ENCODE measurements at regions not wholly inside any gene's neighbourhood (a gene's known extent, or its start where the extent isn't known, plus 50 kb on each side); places are given as distances from the start of the nearest gene placed in this dataset.
"Not testable (repeated sequence)": the region's sequence is repeated elsewhere in the genome, so short reads cannot be mapped to it uniquely, and the experiment has no call there.

- no peak for DNase-seq
These were observed 359.3 kb downstream of the BCL11B start for GRCh38 chr14:98912655-98913054.

- DNase-seq: no peak
These were observed 357.9 kb downstream of the BCL11B start for GRCh38 chr14:98913967-98914650.

GRCh38 chr14:98914942-98915341 lies 357.1 kb downstream of the BCL11B start:
- no peak for DNase-seq

DNA sequence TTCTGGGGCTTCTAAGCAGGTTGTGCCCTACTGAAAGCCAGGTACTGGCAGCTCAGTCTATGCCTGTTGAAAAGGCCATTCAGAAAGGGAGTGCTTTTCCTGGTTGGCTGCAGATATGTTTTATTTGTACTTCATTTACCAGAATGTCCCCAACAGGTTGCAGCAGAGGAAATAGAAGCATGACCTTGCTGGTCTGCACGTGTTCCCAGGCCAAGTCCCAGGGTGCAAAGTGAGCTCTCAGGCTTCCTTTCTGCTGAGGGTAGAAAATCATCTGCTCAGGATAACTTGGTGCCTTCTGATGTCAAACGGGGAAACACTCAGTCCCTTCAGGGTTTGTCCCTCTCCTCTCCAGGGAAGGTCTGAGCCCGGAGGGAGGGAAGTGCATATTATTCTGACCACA lies 356.4 kb downstream of the BCL11B start:
- no peak for DNase-seq

DNA sequence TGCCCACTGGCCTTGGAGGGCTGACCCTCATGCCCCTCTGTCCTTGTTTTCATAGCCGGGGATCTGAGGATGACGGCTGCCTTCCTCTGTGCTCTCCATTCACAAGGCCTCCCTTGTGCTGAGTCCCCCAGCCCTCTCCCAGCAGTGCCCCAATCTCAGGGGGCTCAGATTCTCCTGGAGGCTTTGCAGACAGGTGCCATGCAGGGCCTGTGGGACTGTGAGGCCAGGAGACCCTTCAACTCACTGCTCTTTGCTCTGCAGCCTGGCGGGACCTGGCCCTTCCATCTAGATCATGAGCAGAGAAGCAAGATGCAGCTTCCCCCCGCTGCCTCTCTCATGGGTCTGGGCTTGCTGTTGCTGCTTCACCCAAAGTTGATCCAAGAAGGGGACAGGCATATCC lies 356.0 kb downstream of the BCL11B start:
- no peak for DNase-seq

- DNase-seq: no peak
These were observed 355.5 kb downstream of the BCL11B start for GRCh38 chr14:98916476-98916875.

DNA sequence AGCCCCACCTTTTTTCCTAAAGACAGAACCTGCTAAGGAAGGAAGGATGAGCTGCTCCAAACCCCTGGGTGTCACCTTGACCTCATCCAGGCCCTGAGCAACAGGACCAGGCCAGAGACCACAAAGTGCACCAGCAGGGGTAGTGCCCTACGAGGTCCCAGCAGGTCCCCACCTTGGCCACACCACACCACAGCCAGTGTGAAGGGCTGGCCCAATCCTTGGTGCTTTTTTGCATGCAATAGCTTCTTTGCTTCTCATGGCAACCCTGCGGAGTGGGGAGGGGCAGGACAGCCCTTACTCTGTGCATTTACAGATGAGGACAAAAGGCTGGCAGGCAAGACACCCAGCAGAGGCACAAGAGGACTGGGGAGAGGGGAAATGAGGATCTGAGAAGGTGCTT lies 352.6 kb downstream of the BCL11B start:
- no peak for DNase-seq

- not testable (repeated sequence) for DNase-seq
These were observed 350.7 kb downstream of the BCL11B start for GRCh38 chr14:98921306-98921705.

GRCh38 chr14:98923596-98923995 lies 348.4 kb downstream of the BCL11B start:
- DNase-seq: no peak

DNA sequence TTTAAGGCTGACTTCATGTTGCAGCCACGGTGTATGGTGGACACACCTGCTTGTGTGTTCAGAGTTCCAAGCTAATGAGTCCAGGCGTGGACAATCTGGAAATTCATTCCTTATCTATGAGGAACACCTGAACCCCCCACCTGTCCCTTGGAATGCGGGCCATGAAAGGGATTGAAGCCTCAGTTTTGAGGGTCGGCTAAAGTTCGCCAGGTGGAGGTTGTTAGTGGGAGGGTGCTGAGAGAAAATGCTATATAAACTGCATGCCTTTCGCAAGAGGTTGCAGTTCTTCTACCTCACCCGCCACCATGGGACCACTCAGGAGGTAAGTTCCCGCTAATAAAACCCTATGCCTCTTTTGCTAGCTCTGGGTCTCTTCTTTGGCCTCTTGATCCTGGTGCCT lies 348.0 kb downstream of the BCL11B start:
- no peak for DNase-seq

DNA sequence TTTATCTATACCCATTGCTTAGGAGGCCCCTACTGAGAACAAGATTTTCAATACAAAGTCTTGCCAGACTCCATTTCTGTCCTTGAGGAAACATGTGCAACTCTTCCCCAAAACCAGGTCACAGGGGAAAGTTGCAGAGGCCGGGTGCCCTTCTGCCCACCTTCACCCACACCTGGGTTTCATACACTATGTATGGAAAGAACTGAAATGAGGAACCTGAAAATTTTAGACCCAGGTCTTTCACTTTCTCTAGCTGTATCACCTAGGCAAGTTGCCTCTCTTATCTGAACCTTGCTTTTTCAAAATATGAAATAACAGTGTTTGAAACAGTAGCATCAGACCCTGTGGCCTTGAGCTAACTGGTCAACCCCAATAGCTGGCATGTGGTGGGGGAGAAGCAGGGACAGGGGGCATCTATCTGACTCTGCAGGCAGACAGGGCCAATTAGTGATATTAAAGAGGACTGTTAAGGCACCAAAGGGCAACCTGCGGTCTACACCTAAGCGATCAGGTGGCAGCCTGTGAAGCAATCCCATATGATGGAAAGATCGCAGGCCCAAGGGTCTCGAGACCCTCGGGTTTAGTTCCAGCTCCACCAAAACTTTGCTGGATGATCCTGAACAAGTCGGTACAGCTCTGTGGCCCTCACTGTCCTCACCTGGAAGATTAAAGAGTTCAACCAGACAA lies 346.5 kb downstream of the BCL11B start:
- DNase-seq: no peak

- DNase-seq: no peak
These were observed 345.9 kb downstream of the BCL11B start for GRCh38 chr14:98926146-98926545.

GRCh38 chr14:98926801-98927200 lies 345.2 kb downstream of the BCL11B start:
- DNase-seq: no peak

GRCh38 chr14:98927986-98928385 lies 344.0 kb downstream of the BCL11B start:
- no peak for DNase-seq

- DNase-seq: no peak
These were observed 343.6 kb downstream of the BCL11B start for GRCh38 chr14:98928418-98928817.

- no peak for DNase-seq
These were observed 340.9 kb downstream of the BCL11B start for GRCh38 chr14:98931126-98931525.

GRCh38 chr14:98931911-98932310 lies 340.1 kb downstream of the BCL11B start:
- DNase-seq: peak; percentile 57

DNA sequence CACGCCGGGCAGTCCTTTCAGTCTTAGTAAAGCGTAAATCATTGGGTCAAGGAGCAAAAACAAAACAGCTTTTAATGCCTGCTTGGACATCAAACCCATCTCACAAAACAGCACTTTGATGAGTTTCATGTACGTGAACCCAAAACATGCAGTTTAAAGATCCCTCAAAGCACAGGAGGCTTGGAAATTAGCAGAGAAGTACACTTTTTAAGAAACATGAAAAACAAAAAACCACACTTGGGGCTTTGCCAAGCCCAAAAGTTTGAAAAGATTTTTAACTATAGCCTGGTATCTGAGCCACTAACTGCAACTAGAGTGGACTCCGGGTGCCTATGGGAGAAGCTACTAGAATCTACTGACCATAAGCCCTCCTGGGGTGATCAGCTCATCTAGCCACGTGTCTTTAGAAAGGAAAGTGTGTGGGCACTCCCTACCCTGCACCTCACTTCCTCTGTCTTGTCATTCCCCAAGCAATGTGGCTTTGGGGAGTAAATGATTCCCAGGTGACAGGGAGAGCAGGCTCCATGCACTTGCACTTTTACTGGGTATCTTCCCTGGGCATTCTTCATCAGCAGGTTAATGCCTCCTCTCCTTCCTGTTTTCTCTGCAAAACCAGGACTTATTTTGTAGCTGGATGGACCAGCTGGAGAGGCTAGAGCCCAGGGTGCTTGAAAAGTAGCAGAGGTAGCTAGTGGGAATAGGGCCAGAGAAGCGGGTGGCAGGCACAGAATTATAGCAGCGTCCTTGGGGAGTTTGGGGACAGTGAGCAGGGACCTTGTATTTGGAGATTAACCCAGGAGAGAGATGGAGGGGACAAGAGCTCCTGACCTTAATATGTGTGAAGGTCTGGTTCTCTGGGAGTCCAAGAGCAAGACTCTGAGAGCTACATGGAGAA lies 339.3 kb downstream of the BCL11B start:
- no peak for DNase-seq

DNA sequence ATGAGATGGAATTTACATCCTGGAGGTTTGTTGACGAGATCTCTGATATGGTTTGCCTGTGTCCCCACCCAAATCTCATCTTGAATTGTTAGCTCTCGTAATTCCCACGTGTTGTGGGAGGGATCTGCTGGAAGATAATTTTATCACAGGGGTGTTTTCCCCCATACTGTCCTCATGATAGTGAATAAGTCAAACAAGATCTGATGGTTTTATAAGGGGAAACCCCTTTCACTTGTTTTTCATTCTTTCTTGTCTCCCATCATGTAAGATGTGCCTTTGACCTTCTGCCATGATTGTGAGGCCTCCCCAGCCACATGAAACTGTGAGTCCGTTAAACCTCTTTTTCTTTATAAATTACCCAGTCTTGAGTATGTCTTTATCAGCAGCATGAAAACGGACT lies 337.4 kb downstream of the BCL11B start:
- not testable (repeated sequence) for DNase-seq

- no peak for DNase-seq
These were observed 336.1 kb downstream of the BCL11B start for GRCh38 chr14:98935921-98936320.

DNA sequence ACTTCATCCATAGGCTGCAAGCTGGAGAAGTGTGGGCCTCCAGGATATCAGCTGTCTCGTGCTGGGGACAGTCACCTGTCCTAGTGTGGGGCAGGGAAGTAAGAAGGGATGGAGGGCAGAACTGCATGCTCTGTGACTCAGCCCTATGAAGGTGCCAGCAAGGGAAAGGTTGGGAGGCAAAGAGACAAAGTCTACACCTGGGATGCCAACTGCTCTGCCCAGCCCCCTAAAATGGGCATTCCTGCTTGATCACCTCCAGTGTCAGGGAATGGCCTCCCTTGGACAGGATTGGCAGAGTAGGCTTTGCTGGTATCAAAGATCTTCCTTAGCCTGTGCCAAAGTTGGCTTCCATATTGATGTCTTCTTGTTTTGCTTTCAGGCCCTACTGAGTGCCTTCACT lies 335.0 kb downstream of the BCL11B start:
- DNase-seq: no peak

- no peak for DNase-seq
These were observed 334.1 kb downstream of the BCL11B start for GRCh38 chr14:98937712-98938505.
